Fibroblast of mammary gland (primary cell): ENCODE measurements at regions not wholly inside any gene's neighbourhood (a gene's known extent, or its start where the extent isn't known, plus 50 kb on each side); places are given as distances from the start of the nearest gene placed in this dataset.
A peak's percentile ranks its signal among the peaks of the same experiment; 100 is the strongest.

Source experiments
- DNase-seq: peaks from one replicate; pipeline ENCODE4 v3.0.0-alpha.2; 2010; ENCODE audit warnings: low read depth
- H3K4me3 ChIP-seq: 2 replicates; pipeline ENCODE4 v1.5.1; 2011; ENCODE audit warnings: low read depth, mild to moderate bottlenecking, low read length, moderate library complexity; ENCODE audit not compliant: control insufficient read depth
- CTCF ChIP-seq: conservative IDR thresholded peaks from 2 replicates; pipeline ENCODE4 v1.5.1; 2011; ENCODE audit warnings: low read depth, low read length, inconsistent platforms; ENCODE audit not compliant: control insufficient read depth, insufficient read depth

GRCh38 chr9:118586978-118587377 is 782.3 kb downstream of the BRINP1 start:
- TF ChIP-seq CTCF, result no peak
- no peak for DNase-seq
- no peak overlapping the region for H3K4me3 ChIP-seq

GRCh38 chr9:118594428-118594827 is 774.8 kb downstream of the BRINP1 start:
- no peak for TF ChIP-seq CTCF
- no peak for DNase-seq
- no peak overlapping the region for H3K4me3 ChIP-seq

- peak; percentile 59 for DNase-seq
- peak; percentile 35 for TF ChIP-seq CTCF
- no peak overlapping the region for H3K4me3 ChIP-seq
Measured at GRCh38 chr9:118595719-118596305, 773.4 kb downstream of the BRINP1 start.

GRCh38 chr9:118596374-118597015 is 772.7 kb downstream of the BRINP1 start:
- H3K4me3 ChIP-seq, result no peak overlapping the region
- no peak for TF ChIP-seq CTCF
- DNase-seq, result no peak

- DNase-seq, result no peak
- no peak overlapping the region for H3K4me3 ChIP-seq
- no peak for TF ChIP-seq CTCF
Measured at GRCh38 chr9:118606668-118607067, 762.6 kb downstream of the BRINP1 start.

- no peak for TF ChIP-seq CTCF
Measured at GRCh38 chr9:118609355-118610044, 759.7 kb downstream of the BRINP1 start.

More at GRCh38 chr9:118609355-118610044, 759.7 kb downstream of the BRINP1 start:
- DNase-seq, result peak; percentile 69
- H3K4me3 ChIP-seq, result no peak overlapping the region
